GM12891 (cell line): ENCODE measurements at regions not wholly inside any gene's neighbourhood (a gene's known extent, or its start where the extent isn't known, plus 50 kb on each side); places are given as distances from the start of the nearest gene placed in this dataset.

Experiments used
- POLR2A ChIP-seq: IDR thresholded peaks from 2 replicates; pipeline ENCODE4 v1.6.1; 2011; ENCODE audit warnings: low read depth, low read length, control low read depth
- POLR2AphosphoS5 ChIP-seq: IDR thresholded peaks from 2 replicates; pipeline ENCODE4 v1.6.1; 2011; ENCODE audit warnings: low read depth, low read length, control low read depth
- SPI1 ChIP-seq: IDR thresholded peaks from 2 replicates; pipeline ENCODE4 v1.6.1; 2011; ENCODE audit warnings: low read depth, low read length, control low read depth

DNA sequence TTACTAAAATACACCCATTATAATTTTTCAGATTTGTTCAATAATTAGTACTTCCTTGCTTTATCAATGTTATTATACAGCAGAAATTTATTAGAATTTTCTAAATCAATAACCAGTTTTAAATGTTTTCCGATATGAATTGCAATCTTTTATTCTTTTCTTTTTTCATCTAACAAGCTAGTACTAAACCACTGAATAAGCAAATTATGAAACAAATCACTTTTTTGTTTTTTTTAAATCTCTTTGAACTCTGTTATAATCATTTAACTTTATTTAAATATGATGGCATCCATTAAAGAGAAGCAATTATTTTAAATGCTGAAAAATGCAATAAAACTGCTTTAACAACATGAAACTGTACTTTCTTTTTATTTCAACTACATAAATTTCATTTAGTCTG is 59.7 kb downstream of the HYCC1 start:
- TF ChIP-seq POLR2A, result no peak
- TF ChIP-seq POLR2AphosphoS5, result no peak
- no peak for TF ChIP-seq SPI1
